ENCODE measurements at regions not wholly inside any gene's neighbourhood (a gene's known extent, or its start where the extent isn't known, plus 50 kb on each side); places are given as distances from the start of the nearest gene placed in this dataset.

DNA sequence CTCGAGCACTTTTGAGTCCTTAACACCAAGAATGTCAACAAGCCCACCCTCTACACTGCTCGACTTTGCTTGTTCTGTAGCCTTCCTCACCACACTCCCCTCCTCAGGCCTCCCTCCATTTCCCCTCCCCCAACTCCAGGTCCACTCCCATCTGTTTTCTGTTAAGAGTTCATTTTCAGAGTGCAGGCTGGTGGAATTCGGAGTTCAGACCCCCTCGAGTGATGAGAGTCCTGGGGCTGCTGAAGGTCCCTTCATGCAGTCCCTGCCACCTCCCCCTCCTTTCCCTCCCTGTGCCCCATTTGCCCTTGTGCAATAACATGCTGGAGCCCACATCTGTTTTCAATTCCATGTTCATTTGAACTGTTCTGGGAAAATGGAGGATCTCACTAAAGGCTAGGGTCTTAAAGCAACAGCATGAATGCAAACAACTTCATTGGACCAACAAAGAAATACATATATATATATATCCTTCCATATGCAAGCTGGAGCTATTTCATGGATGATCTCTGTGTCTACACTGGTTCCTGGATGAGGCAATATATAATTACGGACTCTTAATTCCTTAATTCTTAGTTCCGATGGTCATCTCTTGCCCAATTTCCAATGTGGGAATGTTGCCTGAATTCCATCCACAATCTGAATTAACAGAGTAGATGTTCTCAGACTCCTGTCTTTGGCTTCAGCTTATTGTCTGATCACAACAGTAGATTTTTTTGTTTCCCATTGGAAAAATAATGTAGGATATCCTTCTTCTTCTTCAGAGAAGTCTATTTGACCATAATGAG is 340.4 kb downstream of the ETS1 start:
- TF ChIP-seq, protein P1, sequence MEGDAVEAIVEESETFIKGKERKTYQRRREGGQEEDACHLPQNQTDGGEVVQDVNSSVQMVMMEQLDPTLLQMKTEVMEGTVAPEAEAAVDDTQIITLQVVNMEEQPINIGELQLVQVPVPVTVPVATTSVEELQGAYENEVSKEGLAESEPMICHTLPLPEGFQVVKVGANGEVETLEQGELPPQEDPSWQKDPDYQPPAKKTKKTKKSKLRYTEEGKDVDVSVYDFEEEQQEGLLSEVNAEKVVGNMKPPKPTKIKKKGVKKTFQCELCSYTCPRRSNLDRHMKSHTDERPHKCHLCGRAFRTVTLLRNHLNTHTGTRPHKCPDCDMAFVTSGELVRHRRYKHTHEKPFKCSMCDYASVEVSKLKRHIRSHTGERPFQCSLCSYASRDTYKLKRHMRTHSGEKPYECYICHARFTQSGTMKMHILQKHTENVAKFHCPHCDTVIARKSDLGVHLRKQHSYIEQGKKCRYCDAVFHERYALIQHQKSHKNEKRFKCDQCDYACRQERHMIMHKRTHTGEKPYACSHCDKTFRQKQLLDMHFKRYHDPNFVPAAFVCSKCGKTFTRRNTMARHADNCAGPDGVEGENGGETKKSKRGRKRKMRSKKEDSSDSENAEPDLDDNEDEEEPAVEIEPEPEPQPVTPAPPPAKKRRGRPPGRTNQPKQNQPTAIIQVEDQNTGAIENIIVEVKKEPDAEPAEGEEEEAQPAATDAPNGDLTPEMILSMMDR (IDR thresholded peaks at IDR 0.05; ENCODE audit: insufficient read depth, low read depth, low read length): no peak
- TF ChIP-seq EZH2 (IDR thresholded peaks at IDR 0.05; ENCODE audit: insufficient read depth, low read length): no peak

All from astrocyte (in vitro differentiated cells and primary cell).